HEK293 (cell line): ENCODE measurements at regions not wholly inside any gene's neighbourhood (a gene's known extent, or its start where the extent isn't known, plus 50 kb on each side); places are given as distances from the start of the nearest gene placed in this dataset.
A peak's percentile ranks its signal among the peaks of the same experiment; 100 is the strongest.

Experiments
- CTCF ChIA-PET: fragments of 350-600 bp; formaldehyde crosslinking; extraction: SDS; loops from one replicate; lab custom pipeline; 2021; ENCODE audit warnings: antibody characterized with exemption; lab: Yijun Ruan, JAX
- POLR2A ChIA-PET: fragments of 300-600 bp; formaldehyde crosslinking; extraction: SDS; loops from one replicate; lab custom pipeline; 2020; ENCODE audit warnings: antibody characterized with exemption, inconsistent platforms; lab: Yijun Ruan, JAX
- H3K27ac ChIP-seq: fragments of 200-500 bp; sonication (Bioruptor generic); 2 replicates; pipeline ENCODE4 v1.5.1; 2014; ENCODE audit warnings: low read depth, low read length, control low read depth, inconsistent platforms; ENCODE audit errors: extremely low read depth
- H3K36me3 ChIP-seq, 2 experiments: fragments of 200-500 bp in 1 of 2; sonication (Bioruptor generic) in 1 of 2; 1 replicate in 1 of 2; 2 replicates in 1 of 2; pipeline ENCODE4 v1.5.1; 2014 to 2017; ENCODE audit warnings: inconsistent platforms in 2 of 2, low read length in 2 of 2; ENCODE audit not compliant: control insufficient read depth in 2 of 2, insufficient read depth in 1 of 2
- H3K4me1 ChIP-seq: fragments of 200-500 bp; sonication (Bioruptor generic); 2 replicates; pipeline ENCODE4 v1.5.1; 2014; ENCODE audit warnings: mild to moderate bottlenecking, low read length, inconsistent platforms; ENCODE audit not compliant: control insufficient read depth, insufficient read depth
- H3K4me3 ChIP-seq: 2 replicates; pipeline ENCODE4 v1.5.1; 2011; ENCODE audit warnings: low read depth, mild to moderate bottlenecking, control low read depth, low read length, moderate library complexity
- H3K9me3 ChIP-seq: fragments of 200-500 bp; sonication (Bioruptor generic); 2 replicates; pipeline ENCODE4 v1.5.1; 2014; ENCODE audit warnings: low read depth, low read length, inconsistent platforms; ENCODE audit not compliant: control insufficient read depth, insufficient read depth
- GLI2 ChIP-seq: fragments of 450-650 bp; formaldehyde crosslinking; IDR thresholded peaks from 2 replicates; pipeline ENCODE4; 2017; ENCODE audit warnings: missing biosample characterization, missing genetic modification characterization, low read depth, borderline replicate concordance
- GLIS2 ChIP-seq: fragments of 450-650 bp; formaldehyde crosslinking; IDR thresholded peaks from 2 replicates; pipeline ENCODE4 v1.5.1; 2016; ENCODE audit warnings: missing biosample characterization, missing genetic modification characterization
- PRDM4 ChIP-seq: fragments of 450-650 bp; formaldehyde crosslinking; IDR thresholded peaks from 2 replicates; pipeline ENCODE4 v1.5.1; 2017; ENCODE audit warnings: missing biosample characterization, missing genetic modification characterization
- SP7 ChIP-seq: fragments of 450-650 bp; formaldehyde crosslinking; IDR thresholded peaks from 2 replicates; pipeline ENCODE4 v1.5.1; 2016; ENCODE audit warnings: missing biosample characterization, missing genetic modification characterization
- WT1 ChIP-seq: fragments of 450-650 bp; formaldehyde crosslinking; IDR thresholded peaks from 2 replicates; pipeline ENCODE4 v1.5.1; 2016; ENCODE audit warnings: missing biosample characterization, missing genetic modification characterization
- ZBTB20 ChIP-seq: fragments of 450-650 bp; formaldehyde crosslinking; IDR thresholded peaks from 2 replicates; pipeline ENCODE4 v1.5.1; 2016; ENCODE audit warnings: missing biosample characterization, missing genetic modification characterization
- ZBTB44 ChIP-seq: fragments of 450-650 bp; IDR thresholded peaks from 2 replicates; pipeline ENCODE4 v1.5.1; 2018; ENCODE audit warnings: missing biosample characterization, mild to moderate bottlenecking, missing genetic modification characterization
- ZBTB48 ChIP-seq: fragments of 450-650 bp; formaldehyde crosslinking; IDR thresholded peaks from 2 replicates; pipeline ENCODE4 v1.5.1; 2016; ENCODE audit warnings: missing biosample characterization, missing genetic modification characterization
- ZBTB49 ChIP-seq: fragments of 450-650 bp; formaldehyde crosslinking; IDR thresholded peaks from 2 replicates; pipeline ENCODE4 v1.5.1; 2016; ENCODE audit warnings: missing biosample characterization, missing genetic modification characterization, low read depth
- ZNF140 ChIP-seq: fragments of 450-650 bp; formaldehyde crosslinking; IDR thresholded peaks from 2 replicates; pipeline ENCODE4 v1.5.1; 2016; ENCODE audit warnings: missing biosample characterization, missing genetic modification characterization
- ZNF184 ChIP-seq: fragments of 450-650 bp; IDR thresholded peaks from 2 replicates; pipeline ENCODE4 v1.5.1; 2018; ENCODE audit warnings: missing biosample characterization, mild to moderate bottlenecking, missing genetic modification characterization
- ZNF211 ChIP-seq: fragments of 450-650 bp; formaldehyde crosslinking; IDR thresholded peaks from 2 replicates; pipeline ENCODE4 v1.5.1; 2016; ENCODE audit warnings: low read depth, missing biosample characterization, missing genetic modification characterization
- ZNF248 ChIP-seq: fragments of 450-650 bp; formaldehyde crosslinking; IDR thresholded peaks from 2 replicates; pipeline ENCODE4 v1.5.1; 2017; ENCODE audit warnings: missing biosample characterization, missing genetic modification characterization
- ZNF404 ChIP-seq: fragments of 450-650 bp; formaldehyde crosslinking; IDR thresholded peaks from 2 replicates; pipeline ENCODE4 v1.5.1; 2017; ENCODE audit warnings: missing biosample characterization, missing genetic modification characterization
- ZNF423 ChIP-seq: fragments of 450-650 bp; formaldehyde crosslinking; IDR thresholded peaks from 2 replicates; pipeline ENCODE4 v1.5.1; 2016; ENCODE audit warnings: missing biosample characterization, missing genetic modification characterization
- ZNF426 ChIP-seq: fragments of 450-650 bp; formaldehyde crosslinking; IDR thresholded peaks from 2 replicates; pipeline ENCODE4 v1.5.1; 2017; ENCODE audit warnings: missing biosample characterization, missing genetic modification characterization, mild to moderate bottlenecking, inconsistent platforms, moderate library complexity
- ZNF555 ChIP-seq: fragments of 450-650 bp; formaldehyde crosslinking; conservative IDR thresholded peaks from 2 replicates; pipeline ENCODE4 v1.5.1; 2017; ENCODE audit warnings: missing biosample characterization, mild to moderate bottlenecking, missing genetic modification characterization, inconsistent platforms
- ZNF670 ChIP-seq: fragments of 450-650 bp; formaldehyde crosslinking; IDR thresholded peaks from 2 replicates; pipeline ENCODE4 v1.5.1; 2016; ENCODE audit warnings: missing biosample characterization, missing genetic modification characterization, low read depth
- ZNF677 ChIP-seq: fragments of 450-650 bp; IDR thresholded peaks from 2 replicates; pipeline ENCODE4 v1.5.0; 2018; ENCODE audit warnings: missing biosample characterization, mild to moderate bottlenecking, missing genetic modification characterization, moderate library complexity
- ZSCAN5A ChIP-seq: fragments of 450-650 bp; formaldehyde crosslinking; IDR thresholded peaks from 2 replicates; pipeline ENCODE4 v1.5.1; 2016; ENCODE audit warnings: missing biosample characterization, missing genetic modification characterization
- TF ChIP-seq, protein P1 (sequence below): fragments of 450-650 bp; formaldehyde crosslinking; optimal IDR thresholded peaks from 2 replicates; pipeline ENCODE3; 2016; ENCODE audit warnings: missing biosample characterization, mild to moderate bottlenecking, missing genetic modification characterization
- TF ChIP-seq, protein P2 (sequence below): fragments of 450-650 bp; formaldehyde crosslinking; IDR thresholded peaks from 2 replicates; pipeline ENCODE4; 2016; ENCODE audit warnings: missing biosample characterization, missing genetic modification characterization
- TF ChIP-seq, protein P3 (sequence below): fragments of 450-650 bp; formaldehyde crosslinking; IDR thresholded peaks from 2 replicates; pipeline ENCODE4 v1.5.1; 2016; ENCODE audit warnings: missing biosample characterization, missing genetic modification characterization

GRCh38 chr12:25780771-25781170 is 177.7 kb upstream of the RASSF8 start (continued):
- TF ChIP-seq ZNF670 (tag by site-specific recombination) = no peak
- TF ChIP-seq ZNF140 (tag by site-specific recombination) = no peak
- TF ChIP-seq ZBTB49 (tag by site-specific recombination) = no peak
- no peak for TF ChIP-seq ZNF404 (tag by site-specific recombination)
- no peak for TF ChIP-seq ZNF426
- no peak for TF ChIP-seq ZBTB44 (tag by site-specific recombination)
- no peak for TF ChIP-seq ZNF248
- no peak for TF ChIP-seq ZNF555
- TF ChIP-seq ZNF211 (tag by site-specific recombination) = no peak
- no peak for TF ChIP-seq PRDM4 (tag by site-specific recombination)
- TF ChIP-seq ZNF677 (tag by site-specific recombination) = no peak

GRCh38 chr12:25781232-25781631 is 177.2 kb upstream of the RASSF8 start:
- POLR2A ChIA-PET = no interaction called here
- peaks cover 2% of the 10 kb centered on the region; the same call in 1 of the 2 replicates for H3K4me1 ChIP-seq

More at GRCh38 chr12:25781232-25781631, 177.2 kb upstream of the RASSF8 start:
- Histone ChIP-seq H3K27ac (no peak overlapping the region), H3K36me3 (no peaks in the 10 kb centered on the region), H3K9me3 (no peaks in the 10 kb centered on the region), H3K4me3 (no peak overlapping the region)
- TF ChIP-seq ZNF555 = no peak
- no peak for TF ChIP-seq ZBTB48 (tag by site-specific recombination)
- no peak for TF ChIP-seq ZNF423 (tag by site-specific recombination)
- TF ChIP-seq, protein P1, sequence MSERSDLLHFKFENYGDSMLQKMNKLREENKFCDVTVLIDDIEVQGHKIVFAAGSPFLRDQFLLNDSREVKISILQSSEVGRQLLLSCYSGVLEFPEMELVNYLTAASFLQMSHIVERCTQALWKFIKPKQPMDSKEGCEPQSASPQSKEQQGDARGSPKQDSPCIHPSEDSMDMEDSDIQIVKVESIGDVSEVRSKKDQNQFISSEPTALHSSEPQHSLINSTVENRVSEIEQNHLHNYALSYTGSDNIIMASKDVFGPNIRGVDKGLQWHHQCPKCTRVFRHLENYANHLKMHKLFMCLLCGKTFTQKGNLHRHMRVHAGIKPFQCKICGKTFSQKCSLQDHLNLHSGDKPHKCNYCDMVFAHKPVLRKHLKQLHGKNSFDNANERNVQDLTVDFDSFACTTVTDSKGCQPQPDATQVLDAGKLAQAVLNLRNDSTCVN (tag by site-specific recombination) = no peak
- TF ChIP-seq GLI2 (tag by site-specific recombination) = no peak
- no peak for TF ChIP-seq GLIS2 (tag by site-specific recombination)
- TF ChIP-seq, protein P2, sequence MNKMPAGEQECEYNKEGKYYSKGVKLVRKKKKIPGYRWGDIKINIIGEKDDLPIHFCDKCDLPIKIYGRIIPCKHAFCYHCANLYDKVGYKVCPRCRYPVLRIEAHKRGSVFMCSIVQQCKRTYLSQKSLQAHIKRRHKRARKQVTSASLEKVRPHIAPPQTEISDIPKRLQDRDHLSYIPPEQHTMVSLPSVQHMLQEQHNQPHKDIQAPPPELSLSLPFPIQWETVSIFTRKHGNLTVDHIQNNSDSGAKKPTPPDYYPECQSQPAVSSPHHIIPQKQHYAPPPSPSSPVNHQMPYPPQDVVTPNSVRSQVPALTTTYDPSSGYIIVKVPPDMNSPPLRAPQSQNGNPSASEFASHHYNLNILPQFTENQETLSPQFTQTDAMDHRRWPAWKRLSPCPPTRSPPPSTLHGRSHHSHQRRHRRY (tag by site-specific recombination) = no peak
- no peak for TF ChIP-seq ZSCAN5A (tag by site-specific recombination)
- TF ChIP-seq WT1 (tag by site-specific recombination) = peak; percentile 96
- TF ChIP-seq, protein P3, sequence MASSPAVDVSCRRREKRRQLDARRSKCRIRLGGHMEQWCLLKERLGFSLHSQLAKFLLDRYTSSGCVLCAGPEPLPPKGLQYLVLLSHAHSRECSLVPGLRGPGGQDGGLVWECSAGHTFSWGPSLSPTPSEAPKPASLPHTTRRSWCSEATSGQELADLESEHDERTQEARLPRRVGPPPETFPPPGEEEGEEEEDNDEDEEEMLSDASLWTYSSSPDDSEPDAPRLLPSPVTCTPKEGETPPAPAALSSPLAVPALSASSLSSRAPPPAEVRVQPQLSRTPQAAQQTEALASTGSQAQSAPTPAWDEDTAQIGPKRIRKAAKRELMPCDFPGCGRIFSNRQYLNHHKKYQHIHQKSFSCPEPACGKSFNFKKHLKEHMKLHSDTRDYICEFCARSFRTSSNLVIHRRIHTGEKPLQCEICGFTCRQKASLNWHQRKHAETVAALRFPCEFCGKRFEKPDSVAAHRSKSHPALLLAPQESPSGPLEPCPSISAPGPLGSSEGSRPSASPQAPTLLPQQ = no peak
- TF ChIP-seq ZNF184 (tag by site-specific recombination) = no peak
- TF ChIP-seq ZBTB20 (tag by site-specific recombination) = no peak
- peak; percentile 47; the same call in 1 of the 2 replicates for TF ChIP-seq SP7
- CTCF ChIA-PET = interaction anchor here (0.7 kb wide), 1 partner anchor 338 kb away, joined by 3 read pairs; no protein-coding TSS in a partner anchor
